Thyroid gland (tissue), 4 donors: ENCODE measurements at regions not wholly inside any gene's neighbourhood (a gene's known extent, or its start where the extent isn't known, plus 50 kb on each side); places are given as distances from the start of the nearest gene placed in this dataset.

Experiments
- DNase-seq, 2 donors: peaks; one replicate each; pipeline ENCODE4 v3.0.0-alpha.2; 2019
- H3K27ac ChIP-seq, 3 donors: fragments of 200-600 bp; sonication (generic); 1 replicate in 2 of 3; 2 replicates in 1 of 3; pipeline ENCODE4 v1.5.1; 2016 to 2019; ENCODE audit warnings: mild to moderate bottlenecking in 1 of 3, moderate library complexity in 1 of 3
- H3K27me3 ChIP-seq: fragments of 200-600 bp; sonication (generic); one replicate; pipeline ENCODE4 v1.5.1; 2019
- H3K36me3 ChIP-seq, 2 donors: fragments of 200-600 bp; sonication (generic); one replicate each; pipeline ENCODE4 v1.5.1; 2016 to 2019
- H3K4me1 ChIP-seq, 2 donors: fragments of 200-600 bp; sonication (generic); one replicate each; pipeline ENCODE4 v1.5.1; 2017 to 2019
- H3K4me3 ChIP-seq, 3 donors: fragments of 200-600 bp; sonication (generic); replicated peaks in 1 of 3; 1 replicate in 2 of 3; 2 replicates in 1 of 3; pipeline ENCODE4 v1.5.1; 2016; ENCODE audit warnings: mild to moderate bottlenecking in 1 of 3
- H3K9me3 ChIP-seq: fragments of 200-600 bp; sonication (generic); one replicate; pipeline ENCODE4 v1.5.1; 2017
- CTCF ChIP-seq, 6 experiments: fragments of 200-600 bp in 3 of 6; fragments of 450-650 bp in 3 of 6; sonication (generic) in 3 of 6; IDR thresholded peaks; one replicate each; pipeline ENCODE4 v1.5.1; 2016 to 2019; ENCODE audit warnings: antibody characterized with exemption in 6 of 6, mild to moderate bottlenecking in 2 of 6, inconsistent platforms in 1 of 6, moderate library complexity in 1 of 6
- POLR2A ChIP-seq, 2 donors: fragments of 450-650 bp; IDR thresholded peaks; one replicate each; pipeline ENCODE4 v1.6.1; 2017; ENCODE audit warnings: antibody characterized with exemption in 2 of 2, mild to moderate bottlenecking in 2 of 2, moderate library complexity in 1 of 2
- WGBS, 2 donors: methylation state at CpG; one replicate each; pipeline ENCODE4 v1.1.5; 2017; 5-methylcytosine and 5-hydroxymethylcytosine counted together
- intact Hi-C: fragments of 100-400 bp; cut with DNase I; formaldehyde crosslinking; loops from one replicate; pipeline ENCODE4 v1.15.1; 2023

- intact Hi-C loops, result no loop called here
- DNase-seq, result no peak
- Histone ChIP-seq H3K27ac (no peak overlapping the region), H3K36me3 (no peaks in the 10 kb centered on the region), H3K4me3 (no peak overlapping the region), H3K27me3 (no peaks in the 10 kb centered on the region), H3K9me3 (no peaks in the 10 kb centered on the region), H3K4me1 (no peaks in the 10 kb centered on the region)
- no peak for TF ChIP-seq POLR2A (IDR thresholded peaks at IDR 0.05)
- TF ChIP-seq CTCF (IDR thresholded peaks at IDR 0.05), result no peak
- WGBS, 2 donors, result 86 to 91% methylated on average over 1 of the region's 1 CpG
Observed at GRCh38 chr15:87322265-87322664, 934.3 kb downstream of the NTRK3 start.

- Histone ChIP-seq H3K9me3 (no peaks in the 10 kb centered on the region), H3K27me3 (no peaks in the 10 kb centered on the region), H3K4me1 (no peaks in the 10 kb centered on the region), H3K27ac (no peak overlapping the region), H3K36me3 (no peaks in the 10 kb centered on the region), H3K4me3 (no peak overlapping the region)
- intact Hi-C loops, result no loop called here
- no peak for DNase-seq
- WGBS, 2 donors, result 66 to 69% methylated on average over 3 of the region's 3 CpGs
- no peak for TF ChIP-seq POLR2A (IDR thresholded peaks at IDR 0.05)
- no peak for TF ChIP-seq CTCF (IDR thresholded peaks at IDR 0.05)
Observed at GRCh38 chr15:87317900-87318299, 938.6 kb downstream of the NTRK3 start.

GRCh38 chr15:87312221-87312620 is 944.3 kb downstream of the NTRK3 start:
- DNase-seq, result no peak
- H3K9me3 ChIP-seq, result no peaks in the 10 kb centered on the region
- H3K4me3 ChIP-seq, result no peak overlapping the region
- H3K4me1 ChIP-seq, result no peaks in the 10 kb centered on the region
- H3K27ac ChIP-seq, result no peak overlapping the region
- intact Hi-C loops, result no loop called here
- TF ChIP-seq CTCF (IDR thresholded peaks at IDR 0.05), result no peak
- TF ChIP-seq POLR2A (IDR thresholded peaks at IDR 0.05), result no peak
- WGBS, 2 donors, result 19 to 59% methylated on average over 3 of the region's 3 CpGs
- H3K27me3 ChIP-seq, result no peaks in the 10 kb centered on the region
- no peaks in the 10 kb centered on the region for H3K36me3 ChIP-seq

GRCh38 chr15:87300146-87300545 is 956.4 kb downstream of the NTRK3 start:
- TF ChIP-seq POLR2A (IDR thresholded peaks at IDR 0.05), result no peak
- no peak for TF ChIP-seq CTCF (IDR thresholded peaks at IDR 0.05)
- Histone ChIP-seq H3K27ac (no peak overlapping the region), H3K4me3 (no peak overlapping the region), H3K27me3 (no peaks in the 10 kb centered on the region), H3K36me3 (no peaks in the 10 kb centered on the region), H3K9me3 (no peaks in the 10 kb centered on the region), H3K4me1 (no peaks in the 10 kb centered on the region)
- 67 to 73% methylated on average over 3 of the region's 3 CpGs for WGBS, 2 donors
- no peak for DNase-seq
- intact Hi-C loops, result no loop called here

GRCh38 chr15:87294854-87295253 is 961.7 kb downstream of the NTRK3 start:
- H3K36me3 ChIP-seq, result no peaks in the 10 kb centered on the region
- no peak for DNase-seq
- H3K4me1 ChIP-seq, result no peaks in the 10 kb centered on the region
- TF ChIP-seq POLR2A (IDR thresholded peaks at IDR 0.05), result no peak
- TF ChIP-seq CTCF (IDR thresholded peaks at IDR 0.05), result no peak
- no peak overlapping the region for H3K4me3 ChIP-seq
- no peaks in the 10 kb centered on the region for H3K9me3 ChIP-seq
- H3K27me3 ChIP-seq, result no peaks in the 10 kb centered on the region
- H3K27ac ChIP-seq, result no peak overlapping the region
- intact Hi-C loops, result no loop called here
